ENCODE measurements at regions not wholly inside any gene's neighbourhood (a gene's known extent, or its start where the extent isn't known, plus 50 kb on each side); places are given as distances from the start of the nearest gene placed in this dataset.
"Not testable (repeated sequence)": the region's sequence is repeated elsewhere in the genome, so short reads cannot be mapped to it uniquely, and the experiment has no call there.

DNA sequence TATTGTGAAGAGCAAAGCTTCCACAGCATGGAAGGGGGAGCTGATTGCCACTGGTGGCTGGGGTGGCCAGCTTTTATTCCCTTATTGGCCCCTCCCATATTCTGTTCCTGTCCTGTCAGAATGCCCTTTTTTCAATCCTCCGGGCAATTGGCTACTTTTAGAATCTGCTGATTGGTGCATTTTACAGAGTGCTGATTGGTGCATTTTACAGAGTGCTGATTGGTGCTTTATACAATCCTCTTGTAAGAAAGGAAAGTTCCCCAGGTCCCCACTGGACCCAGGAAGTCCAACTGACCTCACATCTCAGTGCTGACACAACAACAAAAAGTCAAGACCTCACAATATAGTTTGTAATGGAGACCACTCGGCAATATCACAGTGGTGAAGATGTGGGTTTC, 195.0 kb downstream of the SPATA31A6 start:
- no peak for ATAC-seq
- no peak for TF ChIP-seq CTCF (IDR thresholded peaks at IDR 0.05)
- Histone ChIP-seq H3K4me1 (no peaks in the 10 kb centered on the region), H3K27ac (no peak overlapping the region), H3K4me3 (no peak overlapping the region), H3K9me3 (peaks cover 3% of the 10 kb centered on the region), H3K27me3 (ENCODE audit: insufficient read depth in 3 of 3, low read length in 2 of 3) (no peaks in the 10 kb centered on the region), H3K36me3 (ENCODE audit: insufficient read depth in 1 of 2, low read depth in 1 of 2) (no peaks in the 10 kb centered on the region)
- no peak for DNase-seq
- intact Hi-C loops (cut with DNase I), result no loop called here
- WGBS, 3 donors, result 86 to 98% (median 95%) methylated on average over 2 of the region's 2 CpGs

DNA sequence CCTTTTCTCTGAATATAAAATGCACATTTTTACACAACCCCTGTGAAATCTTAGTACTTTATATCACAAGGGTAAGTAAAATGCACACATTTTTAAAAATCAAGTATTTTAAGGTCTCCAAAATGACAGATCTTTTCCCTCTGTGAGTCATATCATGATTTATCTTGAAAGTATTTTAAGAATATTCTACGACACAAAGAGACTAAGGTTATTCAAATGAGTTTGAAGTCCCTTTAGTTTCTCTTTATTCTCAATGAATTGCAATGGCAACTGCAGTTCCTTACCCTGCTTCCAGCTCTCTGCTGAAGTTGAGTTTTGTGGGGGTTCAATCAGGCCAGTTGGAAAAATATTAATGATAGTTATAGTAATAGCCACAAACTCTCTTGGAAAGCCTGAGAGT, 196.1 kb downstream of the SPATA31A6 start:
- intact Hi-C loops (cut with DNase I); ATAC-seq; H3K4me1 ChIP-seq; DNase-seq; H3K27me3 ChIP-seq (ENCODE audit: insufficient read depth in 3 of 3, low read length in 2 of 3); H3K9me3 ChIP-seq; H3K4me3 ChIP-seq; H3K27ac ChIP-seq; H3K36me3 ChIP-seq (ENCODE audit: insufficient read depth in 1 of 2, low read depth in 1 of 2): not testable (repeated sequence)
- 60 to 80% (median 67%) methylated on average over 1 of the region's 1 CpG for WGBS, 3 donors

- intact Hi-C loops (cut with DNase I); H3K4me1 ChIP-seq; H3K27ac ChIP-seq; H3K9me3 ChIP-seq; H3K27me3 ChIP-seq (ENCODE audit: insufficient read depth in 3 of 3, low read length in 2 of 3); H3K36me3 ChIP-seq (ENCODE audit: insufficient read depth in 1 of 2, low read depth in 1 of 2); ATAC-seq; H3K4me3 ChIP-seq: not testable (repeated sequence)
- WGBS, 3 donors, result 93% methylated on average over 24 of the region's 24 CpGs
- DNase-seq, result peak in 1 of 2 donors; percentile 46
These were observed 201.1 kb downstream of the SPATA31A6 start for GRCh38 chr9:42384585-42384984.

DNA sequence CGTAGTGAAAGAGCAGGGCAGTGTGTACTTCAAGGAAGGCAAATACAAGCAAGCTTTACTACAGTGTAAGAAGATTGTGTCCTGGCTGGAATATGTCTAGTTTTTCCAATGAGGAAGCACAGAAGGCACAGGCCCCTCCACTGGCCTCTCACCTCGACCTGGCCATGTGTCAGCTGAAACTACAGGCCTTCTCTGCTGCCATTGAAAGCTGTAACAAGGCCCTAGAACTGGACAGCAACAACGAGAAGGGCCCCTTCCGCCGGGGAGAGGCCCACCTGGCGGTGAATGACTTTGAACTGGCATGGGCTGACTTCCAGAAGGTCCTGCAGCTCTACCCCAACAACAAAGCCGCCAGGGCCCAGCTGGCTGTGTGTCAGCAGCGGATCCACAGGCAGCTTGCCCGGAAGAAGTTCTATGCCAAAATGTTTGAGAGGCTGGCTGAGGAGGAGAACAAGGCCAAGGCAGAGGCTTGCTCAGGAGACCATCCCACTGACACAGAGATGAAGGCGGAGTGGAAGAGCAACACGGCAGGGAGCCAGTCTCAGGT, 202.2 kb downstream of the SPATA31A6 start:
- 68 to 69% (median 68%) methylated on average over 9 of the region's 11 CpGs for WGBS, 3 donors
- DNase-seq, result peak in 1 of 2 donors; percentile 52
- H3K4me1 ChIP-seq; intact Hi-C loops (cut with DNase I); H3K4me3 ChIP-seq; H3K27ac ChIP-seq; ATAC-seq; H3K27me3 ChIP-seq (ENCODE audit: insufficient read depth in 3 of 3, low read length in 2 of 3); H3K36me3 ChIP-seq (ENCODE audit: insufficient read depth in 1 of 2, low read depth in 1 of 2); H3K9me3 ChIP-seq: not testable (repeated sequence)

DNA sequence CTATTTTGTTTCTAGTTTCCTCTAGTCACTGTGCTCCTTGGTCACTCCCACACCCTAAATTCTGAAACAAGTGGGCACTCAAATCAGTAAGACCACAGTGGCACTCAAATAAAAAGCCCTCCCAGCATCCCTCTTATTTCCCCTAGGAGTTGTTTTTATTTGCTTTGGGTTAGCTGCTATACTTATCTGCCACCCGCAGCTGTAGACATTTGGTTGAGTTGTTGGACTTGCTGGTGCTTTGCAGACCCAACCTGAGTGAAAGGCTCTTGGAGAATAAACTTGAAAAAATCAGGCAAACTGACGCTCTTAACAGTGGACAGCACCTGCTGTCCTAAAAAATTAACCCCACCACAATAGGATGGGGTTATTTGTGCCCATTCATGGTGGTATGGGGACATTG, 203.0 kb downstream of the SPATA31A6 start:
- H3K27me3 ChIP-seq (ENCODE audit: insufficient read depth in 3 of 3, low read length in 2 of 3), result no peaks in the 10 kb centered on the region
- no peaks in the 10 kb centered on the region for H3K36me3 ChIP-seq (ENCODE audit: insufficient read depth in 1 of 2, low read depth in 1 of 2)
- no peak overlapping the region for H3K27ac ChIP-seq
- intact Hi-C loops (cut with DNase I), result no loop called here
- no peaks in the 10 kb centered on the region for H3K4me1 ChIP-seq
- no peak overlapping the region for H3K4me3 ChIP-seq
- DNase-seq (no peak), ATAC-seq (no peak)
- H3K9me3 ChIP-seq, result no peaks in the 10 kb centered on the region
- TF ChIP-seq CTCF (IDR thresholded peaks at IDR 0.05), result no peak
- 47 to 60% (median 54%) methylated on average over 2 of the region's 2 CpGs for WGBS, 3 donors

- H3K4me3 ChIP-seq, result no peak overlapping the region
- peak in 2 of 4 donors; percentile 14 to 31 for ATAC-seq
- H3K4me1 ChIP-seq, result no peaks in the 10 kb centered on the region
- no peaks in the 10 kb centered on the region for H3K9me3 ChIP-seq
- H3K36me3 ChIP-seq (ENCODE audit: insufficient read depth in 1 of 2, low read depth in 1 of 2), result no peaks in the 10 kb centered on the region
- intact Hi-C loops (cut with DNase I), result no loop called here
- no peak for TF ChIP-seq CTCF (IDR thresholded peaks at IDR 0.05)
- no peaks in the 10 kb centered on the region for H3K27me3 ChIP-seq (ENCODE audit: insufficient read depth in 3 of 3, low read length in 2 of 3)
- WGBS, 3 donors, result 87 to 90% (median 88%) methylated on average over 3 of the region's 3 CpGs
- no peak overlapping the region for H3K27ac ChIP-seq
- DNase-seq, result no peak
These were observed 204.8 kb downstream of the SPATA31A6 start for GRCh38 chr9:42388146-42388690.

Data from psoas muscle (tissue), 7 donors.